ENCODE measurements at regions not wholly inside any gene's neighbourhood (a gene's known extent, or its start where the extent isn't known, plus 50 kb on each side); places are given as distances from the start of the nearest gene placed in this dataset.

GRCh38 chr10:7030134-7030855, 380.5 kb downstream of the SFMBT2 start:
- no peak for DNase-seq (ENCODE audit: low read depth)
- TF ChIP-seq CTCF (IDR thresholded peaks at IDR 0.05; ENCODE audit: control insufficient read depth, insufficient read depth, low read depth, low read length, missing control alignments) = no peak

GRCh38 chr10:7029672-7030071, 381.2 kb downstream of the SFMBT2 start:
- no peak for TF ChIP-seq CTCF (IDR thresholded peaks at IDR 0.05; ENCODE audit: control insufficient read depth, insufficient read depth, low read depth, low read length, missing control alignments)
- no peak overlapping the region for H3K4me3 ChIP-seq (ENCODE audit: control insufficient read depth, low read depth, low read length)
- no peak for DNase-seq (ENCODE audit: low read depth)

More at GRCh38 chr10:7030134-7030855, 380.5 kb downstream of the SFMBT2 start:
- H3K4me3 ChIP-seq (ENCODE audit: control insufficient read depth, low read depth, low read length) = no peak overlapping the region

- TF ChIP-seq CTCF (IDR thresholded peaks at IDR 0.05; ENCODE audit: control insufficient read depth, insufficient read depth, low read depth, low read length, missing control alignments) = no peak
- no peak for DNase-seq (ENCODE audit: low read depth)
Observed at GRCh38 chr10:7028809-7029166, 382.0 kb downstream of the SFMBT2 start.

GRCh38 chr10:7027913-7028808, 382.7 kb downstream of the SFMBT2 start:
- no peak for DNase-seq (ENCODE audit: low read depth)
- no peak for TF ChIP-seq CTCF (IDR thresholded peaks at IDR 0.05; ENCODE audit: control insufficient read depth, insufficient read depth, low read depth, low read length, missing control alignments)

More at GRCh38 chr10:7028809-7029166, 382.0 kb downstream of the SFMBT2 start:
- no peak overlapping the region for H3K4me3 ChIP-seq (ENCODE audit: control insufficient read depth, low read depth, low read length)

GRCh38 chr10:7027237-7027912, 383.5 kb downstream of the SFMBT2 start:
- no peak overlapping the region for H3K4me3 ChIP-seq (ENCODE audit: control insufficient read depth, low read depth, low read length)
- no peak for DNase-seq (ENCODE audit: low read depth)
- TF ChIP-seq CTCF (IDR thresholded peaks at IDR 0.05; ENCODE audit: control insufficient read depth, insufficient read depth, low read depth, low read length, missing control alignments) = no peak

More at GRCh38 chr10:7027913-7028808, 382.7 kb downstream of the SFMBT2 start:
- H3K4me3 ChIP-seq (ENCODE audit: control insufficient read depth, low read depth, low read length) = no peak overlapping the region

- H3K4me3 ChIP-seq (ENCODE audit: control insufficient read depth, low read depth, low read length) = no peak overlapping the region
- DNase-seq (ENCODE audit: low read depth) = no peak
- no peak for TF ChIP-seq CTCF (IDR thresholded peaks at IDR 0.05; ENCODE audit: control insufficient read depth, insufficient read depth, low read depth, low read length, missing control alignments)
Observed at GRCh38 chr10:7026818-7027217, 384.0 kb downstream of the SFMBT2 start.

All from AG09309 (cell line).